ENCODE measurements at regions not wholly inside any gene's neighbourhood (a gene's known extent, or its start where the extent isn't known, plus 50 kb on each side); places are given as distances from the start of the nearest gene placed in this dataset.

GRCh38 chr6:140732991-140733390, 1358.5 kb upstream of the CITED2 start:
- no peak for DNase-seq
- no peaks in the 10 kb centered on the region for H3K36me3 ChIP-seq
- in situ Hi-C loops (cut with MboI; ENCODE audit: low sequenced_read_pairs in 4 of 4) (no loop called here), intact Hi-C loops (cut with DNase I; ENCODE audit: low total_unique reads) (no loop called here)
- H3K4me1 ChIP-seq: no peaks in the 10 kb centered on the region
- TF ChIP-seq, protein P1, sequence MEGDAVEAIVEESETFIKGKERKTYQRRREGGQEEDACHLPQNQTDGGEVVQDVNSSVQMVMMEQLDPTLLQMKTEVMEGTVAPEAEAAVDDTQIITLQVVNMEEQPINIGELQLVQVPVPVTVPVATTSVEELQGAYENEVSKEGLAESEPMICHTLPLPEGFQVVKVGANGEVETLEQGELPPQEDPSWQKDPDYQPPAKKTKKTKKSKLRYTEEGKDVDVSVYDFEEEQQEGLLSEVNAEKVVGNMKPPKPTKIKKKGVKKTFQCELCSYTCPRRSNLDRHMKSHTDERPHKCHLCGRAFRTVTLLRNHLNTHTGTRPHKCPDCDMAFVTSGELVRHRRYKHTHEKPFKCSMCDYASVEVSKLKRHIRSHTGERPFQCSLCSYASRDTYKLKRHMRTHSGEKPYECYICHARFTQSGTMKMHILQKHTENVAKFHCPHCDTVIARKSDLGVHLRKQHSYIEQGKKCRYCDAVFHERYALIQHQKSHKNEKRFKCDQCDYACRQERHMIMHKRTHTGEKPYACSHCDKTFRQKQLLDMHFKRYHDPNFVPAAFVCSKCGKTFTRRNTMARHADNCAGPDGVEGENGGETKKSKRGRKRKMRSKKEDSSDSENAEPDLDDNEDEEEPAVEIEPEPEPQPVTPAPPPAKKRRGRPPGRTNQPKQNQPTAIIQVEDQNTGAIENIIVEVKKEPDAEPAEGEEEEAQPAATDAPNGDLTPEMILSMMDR (IDR thresholded peaks at IDR 0.05 in 4 of 5, conservative IDR thresholded peaks at IDR 0.05 in 1 of 5): no peak
- TF ChIP-seq POLR2A (IDR thresholded peaks at IDR 0.05): no peak
- no peak for ATAC-seq
- H3K4me3 ChIP-seq: no peak overlapping the region
- no peak overlapping the region for H3K27ac ChIP-seq
- no peaks in the 10 kb centered on the region for H3K27me3 ChIP-seq
- no peaks in the 10 kb centered on the region for H3K9me3 ChIP-seq

GRCh38 chr6:140732155-140732554, 1357.7 kb upstream of the CITED2 start:
- intact Hi-C loops (cut with DNase I; ENCODE audit: low total_unique reads): no loop called here
- in situ Hi-C loops (cut with MboI; ENCODE audit: low sequenced_read_pairs in 4 of 4): no loop called here
- no peaks in the 10 kb centered on the region for H3K27me3 ChIP-seq
- ATAC-seq: no peak
- no peak overlapping the region for H3K4me3 ChIP-seq
- H3K27ac ChIP-seq: no peak overlapping the region
- DNase-seq: no peak
- TF ChIP-seq, protein P1 (IDR thresholded peaks at IDR 0.05 in 4 of 5, conservative IDR thresholded peaks at IDR 0.05 in 1 of 5): no peak
- no peak for TF ChIP-seq POLR2A (IDR thresholded peaks at IDR 0.05)
- H3K4me1 ChIP-seq: no peaks in the 10 kb centered on the region
- no peaks in the 10 kb centered on the region for H3K9me3 ChIP-seq
- no peaks in the 10 kb centered on the region for H3K36me3 ChIP-seq

- intact Hi-C loops (cut with DNase I; ENCODE audit: low total_unique reads) (no loop called here), in situ Hi-C loops (cut with MboI; ENCODE audit: low sequenced_read_pairs in 4 of 4) (no loop called here)
These were observed 1357.3 kb upstream of the CITED2 start for GRCh38 chr6:140731741-140732140.

GRCh38 chr6:140729521-140729920, 1355.1 kb upstream of the CITED2 start:
- ATAC-seq (no peak), DNase-seq (no peak)
- Histone ChIP-seq H3K4me1 (no peaks in the 10 kb centered on the region), H3K36me3 (no peaks in the 10 kb centered on the region), H3K27me3 (no peaks in the 10 kb centered on the region), H3K9me3 (no peaks in the 10 kb centered on the region), H3K4me3 (no peak overlapping the region), H3K27ac (no peak overlapping the region)
- intact Hi-C loops (cut with DNase I; ENCODE audit: low total_unique reads): no loop called here
- in situ Hi-C loops (cut with MboI; ENCODE audit: low sequenced_read_pairs in 4 of 4): no loop called here
- TF ChIP-seq, protein P1 (IDR thresholded peaks at IDR 0.05 in 4 of 5, conservative IDR thresholded peaks at IDR 0.05 in 1 of 5): no peak
- no peak for TF ChIP-seq POLR2A (IDR thresholded peaks at IDR 0.05)

More at GRCh38 chr6:140731741-140732140, 1357.3 kb upstream of the CITED2 start:
- no peak overlapping the region for H3K27ac ChIP-seq
- H3K36me3 ChIP-seq: no peaks in the 10 kb centered on the region
- TF ChIP-seq, protein P1 (IDR thresholded peaks at IDR 0.05 in 4 of 5, conservative IDR thresholded peaks at IDR 0.05 in 1 of 5): no peak
- no peak for ATAC-seq
- H3K4me1 ChIP-seq: no peaks in the 10 kb centered on the region
- H3K27me3 ChIP-seq: no peaks in the 10 kb centered on the region
- no peak for DNase-seq
- no peak overlapping the region for H3K4me3 ChIP-seq
- no peaks in the 10 kb centered on the region for H3K9me3 ChIP-seq

GRCh38 chr6:140718021-140718420, 1343.6 kb upstream of the CITED2 start:
- DNase-seq (no peak), ATAC-seq (no peak)
- Histone ChIP-seq H3K4me3 (no peak overlapping the region), H3K27me3 (no peaks in the 10 kb centered on the region), H3K36me3 (no peaks in the 10 kb centered on the region), H3K9me3 (no peaks in the 10 kb centered on the region), H3K27ac (no peak overlapping the region), H3K4me1 (no peaks in the 10 kb centered on the region)
- intact Hi-C loops (cut with DNase I; ENCODE audit: low total_unique reads) (no loop called here), in situ Hi-C loops (cut with MboI; ENCODE audit: low sequenced_read_pairs in 4 of 4) (no loop called here)
- TF ChIP-seq, protein P1 (IDR thresholded peaks at IDR 0.05 in 4 of 5, conservative IDR thresholded peaks at IDR 0.05 in 1 of 5): no peak
- TF ChIP-seq POLR2A (IDR thresholded peaks at IDR 0.05): no peak
